Brain microvascular endothelial cell (primary cell): ENCODE measurements at regions not wholly inside any gene's neighbourhood (a gene's known extent, or its start where the extent isn't known, plus 50 kb on each side); places are given as distances from the start of the nearest gene placed in this dataset.
A peak's percentile ranks its signal among the peaks of the same experiment; 100 is the strongest.

ENCODE experiments used
- DNase-seq: peaks from one replicate; pipeline ENCODE4 v3.0.0-alpha.2; 2020
- H3K27ac ChIP-seq: fragments of 250-450 bp; sonication (Bioruptor Pico); 2 replicates; pipeline ENCODE4 v1.5.1; 2020; ENCODE audit warnings: mild to moderate bottlenecking, moderate library complexity
- H3K27me3 ChIP-seq: fragments of 250-450 bp; sonication (Bioruptor Pico); replicated peaks from 2 replicates; pipeline ENCODE4 v1.5.1; 2020; ENCODE audit warnings: mild to moderate bottlenecking
- H3K36me3 ChIP-seq: fragments of 250-450 bp; sonication (Bioruptor Pico); replicated peaks from 2 replicates; pipeline ENCODE4 v1.5.1; 2020; ENCODE audit warnings: mild to moderate bottlenecking
- H3K4me3 ChIP-seq: 2 replicates; pipeline ENCODE4 v1.5.1; 2011; ENCODE audit warnings: low read depth, mild to moderate bottlenecking, control low read depth, low read length, moderate library complexity
- in situ Hi-C: cut with HindIII; loops from 2 replicates; pipeline ENCODE4 v1.10.0; 2017; ENCODE audit warnings: low sequenced_read_pairs, low pct_ligation_motif_present
- TF ChIP-seq, protein P1 (sequence below): IDR thresholded peaks from 2 replicates; pipeline ENCODE4 v1.5.1; 2011; ENCODE audit warnings: low read depth, mild to moderate bottlenecking, moderate library complexity, low read length, control low read depth, inconsistent platforms; ENCODE audit errors: missing control alignments

DNA sequence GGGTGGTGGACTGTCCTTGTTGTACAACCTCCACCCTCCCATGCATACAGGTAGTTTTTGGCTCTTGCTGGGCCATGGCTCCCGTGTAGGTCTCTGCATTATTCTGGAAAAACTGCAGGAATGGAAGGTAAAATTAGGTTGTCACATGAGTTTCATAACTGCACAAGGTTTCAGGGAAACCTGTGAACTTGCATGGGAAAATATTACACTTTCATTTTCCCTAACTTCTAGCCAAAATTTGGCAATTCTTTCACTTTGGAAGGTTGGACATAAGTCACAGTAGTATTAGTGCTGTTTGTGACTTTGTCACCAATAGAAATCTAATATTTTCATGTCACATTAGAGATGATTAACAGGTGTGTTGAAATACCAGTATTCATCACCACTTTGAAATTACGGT is 118.1 kb upstream of the MGAT5 start:
- no peak for DNase-seq
- Histone ChIP-seq H3K4me3 (no peak overlapping the region), H3K27me3 (no peaks in the 10 kb centered on the region), H3K27ac (no peak overlapping the region), H3K36me3 (no peaks in the 10 kb centered on the region)
- in situ Hi-C loops, result no loop called here
- TF ChIP-seq, protein P1, sequence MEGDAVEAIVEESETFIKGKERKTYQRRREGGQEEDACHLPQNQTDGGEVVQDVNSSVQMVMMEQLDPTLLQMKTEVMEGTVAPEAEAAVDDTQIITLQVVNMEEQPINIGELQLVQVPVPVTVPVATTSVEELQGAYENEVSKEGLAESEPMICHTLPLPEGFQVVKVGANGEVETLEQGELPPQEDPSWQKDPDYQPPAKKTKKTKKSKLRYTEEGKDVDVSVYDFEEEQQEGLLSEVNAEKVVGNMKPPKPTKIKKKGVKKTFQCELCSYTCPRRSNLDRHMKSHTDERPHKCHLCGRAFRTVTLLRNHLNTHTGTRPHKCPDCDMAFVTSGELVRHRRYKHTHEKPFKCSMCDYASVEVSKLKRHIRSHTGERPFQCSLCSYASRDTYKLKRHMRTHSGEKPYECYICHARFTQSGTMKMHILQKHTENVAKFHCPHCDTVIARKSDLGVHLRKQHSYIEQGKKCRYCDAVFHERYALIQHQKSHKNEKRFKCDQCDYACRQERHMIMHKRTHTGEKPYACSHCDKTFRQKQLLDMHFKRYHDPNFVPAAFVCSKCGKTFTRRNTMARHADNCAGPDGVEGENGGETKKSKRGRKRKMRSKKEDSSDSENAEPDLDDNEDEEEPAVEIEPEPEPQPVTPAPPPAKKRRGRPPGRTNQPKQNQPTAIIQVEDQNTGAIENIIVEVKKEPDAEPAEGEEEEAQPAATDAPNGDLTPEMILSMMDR, result no peak

DNA sequence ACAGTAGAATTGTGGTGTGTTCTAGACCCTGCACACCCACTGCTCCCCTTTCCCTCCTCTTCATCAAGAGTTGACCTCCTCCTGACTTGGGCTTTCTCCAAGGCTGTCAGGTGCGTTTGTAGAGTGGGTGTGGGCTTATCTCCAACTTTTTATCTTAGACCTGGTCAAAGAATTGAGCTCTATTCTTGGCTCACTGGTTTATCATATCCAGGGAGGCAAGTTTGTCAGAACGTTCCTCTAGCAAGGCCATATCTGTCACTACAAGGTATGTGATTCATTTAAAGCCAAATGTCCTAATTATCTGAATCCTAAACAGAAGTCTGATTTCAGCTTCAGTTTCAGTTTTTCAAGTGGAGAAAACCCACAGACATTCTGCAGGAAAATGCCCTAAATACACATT is 117.1 kb upstream of the MGAT5 start:
- no peak overlapping the region for H3K4me3 ChIP-seq
- TF ChIP-seq, protein P1, result no peak
- no peaks in the 10 kb centered on the region for H3K27me3 ChIP-seq
- H3K36me3 ChIP-seq, result no peaks in the 10 kb centered on the region
- H3K27ac ChIP-seq, result peak overlapping the region; percentile 8
- DNase-seq, result no peak
- in situ Hi-C loops, result no loop called here

DNA sequence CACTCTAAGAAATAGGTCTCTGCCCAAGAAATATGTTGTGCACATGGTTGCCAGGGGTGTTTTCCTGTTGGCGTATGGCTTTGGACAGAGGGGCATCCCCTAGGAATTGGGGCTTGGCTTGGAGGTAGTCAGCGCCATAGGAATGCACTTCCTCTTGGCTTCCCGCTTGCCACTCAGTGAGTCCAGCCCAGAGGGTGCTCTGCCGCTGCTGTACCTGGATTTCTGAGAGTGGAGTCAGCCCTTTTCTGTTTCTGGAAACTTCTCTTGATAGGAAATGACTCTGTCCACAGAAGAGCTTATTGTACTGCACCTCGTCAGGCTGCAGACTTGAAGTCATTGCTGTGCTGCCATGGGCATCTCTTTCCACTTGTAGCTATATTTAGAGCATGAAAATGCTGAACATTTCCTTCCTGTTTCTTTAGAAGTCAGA is 116.7 kb upstream of the MGAT5 start:
- DNase-seq, result no peak
- Histone ChIP-seq H3K36me3 (no peaks in the 10 kb centered on the region), H3K27ac (peak overlapping the region; percentile 8), H3K4me3 (no peak overlapping the region), H3K27me3 (no peaks in the 10 kb centered on the region)
- in situ Hi-C loops, result no loop called here
- TF ChIP-seq, protein P1, result no peak

DNA sequence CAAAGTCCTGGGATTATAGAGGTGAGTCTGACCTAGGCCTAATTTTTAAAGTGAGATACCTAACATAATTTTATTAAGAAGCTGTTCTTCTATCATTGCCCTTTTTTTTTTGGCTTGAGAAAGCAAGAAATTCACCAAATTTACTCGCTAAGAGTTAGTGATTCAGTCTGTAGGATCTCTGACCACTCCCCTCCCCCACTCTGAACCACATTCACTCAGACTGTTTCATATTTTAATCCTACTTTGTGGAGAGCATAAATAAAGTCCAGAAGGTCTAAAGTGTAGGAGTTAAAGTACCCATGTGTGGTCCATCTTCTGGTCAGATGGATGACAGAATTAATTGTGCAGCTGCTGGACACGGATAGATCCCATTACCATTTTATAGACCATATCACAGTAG is 115.8 kb upstream of the MGAT5 start:
- Histone ChIP-seq H3K36me3 (no peaks in the 10 kb centered on the region), H3K27me3 (no peaks in the 10 kb centered on the region), H3K27ac (no peak overlapping the region), H3K4me3 (no peak overlapping the region)
- in situ Hi-C loops, result no loop called here
- TF ChIP-seq, protein P1, result no peak
- DNase-seq, result peak; percentile 55

DNA sequence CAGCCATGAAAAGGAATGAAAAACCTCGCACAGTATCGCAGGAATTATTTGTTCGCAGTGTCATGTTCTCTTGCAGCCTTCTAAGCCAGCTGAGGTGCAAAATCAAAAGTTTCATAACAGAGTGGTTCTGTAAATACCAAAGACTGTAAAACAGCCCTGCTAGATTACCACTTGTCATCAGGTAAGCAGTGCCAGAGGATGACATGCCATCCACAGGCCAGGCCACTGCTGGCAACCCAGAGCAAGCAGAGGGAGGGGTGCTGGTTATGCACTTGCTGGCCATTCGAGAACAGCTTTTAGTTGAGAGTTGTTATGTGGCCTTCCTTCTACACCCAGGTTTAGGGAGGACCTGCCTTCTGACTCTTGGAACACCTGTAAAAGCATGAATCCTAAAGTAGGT is 114.3 kb upstream of the MGAT5 start:
- in situ Hi-C loops, result no loop called here
- H3K27me3 ChIP-seq, result no peaks in the 10 kb centered on the region
- H3K4me3 ChIP-seq, result no peak overlapping the region
- H3K27ac ChIP-seq, result no peak overlapping the region
- H3K36me3 ChIP-seq, result no peaks in the 10 kb centered on the region
- DNase-seq, result no peak
- TF ChIP-seq, protein P1, result no peak

DNA sequence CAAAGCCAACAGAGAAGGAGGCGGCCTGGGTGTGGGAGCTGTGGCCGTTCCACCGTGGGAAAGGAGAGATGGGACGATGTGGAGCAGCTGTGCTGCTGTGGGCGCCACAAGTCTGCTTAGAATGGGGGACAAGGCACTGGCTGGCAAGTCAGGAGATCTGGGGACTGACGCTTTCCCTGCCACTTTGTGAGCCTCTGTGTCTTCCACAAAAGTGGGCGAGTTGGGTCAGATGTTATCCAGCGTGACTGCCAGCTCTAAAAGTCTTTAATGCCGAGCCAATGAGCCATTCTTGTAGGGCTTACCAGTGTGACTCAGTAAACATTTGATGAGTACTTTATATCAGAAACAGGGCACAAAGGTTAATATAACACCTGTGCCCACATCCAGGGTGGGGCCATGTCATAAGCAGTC is 113.6 kb upstream of the MGAT5 start:
- Histone ChIP-seq H3K4me3 (no peak overlapping the region), H3K27me3 (no peaks in the 10 kb centered on the region), H3K27ac (no peak overlapping the region), H3K36me3 (no peaks in the 10 kb centered on the region)
- TF ChIP-seq, protein P1, result no peak
- in situ Hi-C loops, result no loop called here
- no peak for DNase-seq
